ENCODE measurements at regions not wholly inside any gene's neighbourhood (a gene's known extent, or its start where the extent isn't known, plus 50 kb on each side); places are given as distances from the start of the nearest gene placed in this dataset.

- no TSS peak for BruUV-seq (replicated peaks)
- Histone ChIP-seq H3K27ac (ENCODE audit: low read length) (no peak overlapping the region), H3K9me3 (ENCODE audit: control insufficient read depth, insufficient read depth, low read depth, low read length) (no peaks in the 10 kb centered on the region), H3K4me3 (ENCODE audit: low read depth in 2 of 2, low read length in 2 of 2) (no peak overlapping the region), H3K4me1 (ENCODE audit: control insufficient read depth, insufficient read depth, low read length) (no peaks in the 10 kb centered on the region), H3K27me3 (ENCODE audit: control insufficient read depth, insufficient read depth, low read length) (no peaks in the 10 kb centered on the region), H3K36me3 (ENCODE audit: control insufficient read depth, insufficient read depth, low read length) (no peaks in the 10 kb centered on the region)
- no peak for DNase-seq (ENCODE audit: low read depth, low spot score)
- in situ Hi-C loops (cut with HindIII; ENCODE audit: low pct_unique_long_range_greater_than_20kb, low sequenced_read_pairs) (no loop called here), intact Hi-C loops (cut with micrococcal nuclease; ENCODE audit: unreplicated experiment) (no loop called here)
- ChIA-PET CTCF (no interaction called here), POLR2A (no interaction called here)
- ATAC-seq, result no peak
- TF ChIP-seq CTCF (IDR thresholded peaks at IDR 0.05) (no peak), TCF7L2 (IDR thresholded peaks at IDR 0.05; ENCODE audit: low read depth, low read length) (no peak), REST (IDR thresholded peaks at IDR 0.05; ENCODE audit: insufficient read depth in 1 of 2, low read depth in 2 of 2, low read length in 1 of 2) (no peak), SIN3A (IDR thresholded peaks at IDR 0.05; ENCODE audit: borderline replicate concordance, insufficient read depth, low read depth, low read length) (no peak), POLR2AphosphoS5 (IDR thresholded peaks at IDR 0.05; ENCODE audit: low read depth, low read length) (no peak)
These were observed 481.7 kb upstream of the TGFBR2 start for GRCh38 chr3:30124435-30125370.

GRCh38 chr3:30129765-30130164 lies 476.6 kb upstream of the TGFBR2 start:
- no TSS peak for BruUV-seq (replicated peaks)
- Histone ChIP-seq H3K4me1 (ENCODE audit: control insufficient read depth, insufficient read depth, low read length) (no peaks in the 10 kb centered on the region), H3K27me3 (ENCODE audit: control insufficient read depth, insufficient read depth, low read length) (no peaks in the 10 kb centered on the region), H3K4me3 (ENCODE audit: low read depth in 2 of 2, low read length in 2 of 2) (no peak overlapping the region), H3K27ac (ENCODE audit: low read length) (no peak overlapping the region), H3K9me3 (ENCODE audit: control insufficient read depth, insufficient read depth, low read depth, low read length) (no peaks in the 10 kb centered on the region), H3K36me3 (ENCODE audit: control insufficient read depth, insufficient read depth, low read length) (no peaks in the 10 kb centered on the region)
- ChIA-PET POLR2A (interaction anchor here (0.6 kb wide), 1 partner anchor 20 kb away, joined by 6 read pairs; no protein-coding TSS in a partner anchor), CTCF (no interaction called here)
- intact Hi-C loops (cut with micrococcal nuclease; ENCODE audit: unreplicated experiment) (no loop called here), in situ Hi-C loops (cut with HindIII; ENCODE audit: low pct_unique_long_range_greater_than_20kb, low sequenced_read_pairs) (no loop called here)
- ATAC-seq, result no peak
- no peak for DNase-seq (ENCODE audit: low read depth, low spot score)
- TF ChIP-seq TCF7L2 (IDR thresholded peaks at IDR 0.05; ENCODE audit: low read depth, low read length) (no peak), SIN3A (IDR thresholded peaks at IDR 0.05; ENCODE audit: borderline replicate concordance, insufficient read depth, low read depth, low read length) (no peak), POLR2AphosphoS5 (IDR thresholded peaks at IDR 0.05; ENCODE audit: low read depth, low read length) (no peak), REST (IDR thresholded peaks at IDR 0.05; ENCODE audit: insufficient read depth in 1 of 2, low read depth in 2 of 2, low read length in 1 of 2) (no peak), CTCF (IDR thresholded peaks at IDR 0.05) (no peak)

Measured in Panc1 (cell line).